IgD-negative memory B cell (primary cell): ENCODE measurements at regions not wholly inside any gene's neighbourhood (a gene's known extent, or its start where the extent isn't known, plus 50 kb on each side); places are given as distances from the start of the nearest gene placed in this dataset.
"Not testable (repeated sequence)": the region's sequence is repeated elsewhere in the genome, so short reads cannot be mapped to it uniquely, and the experiment has no call there.

Experiments
- H3K27ac Mint-ChIP-seq, 3 donors: one replicate each; pipeline ENCODE4 v1.8.0; 2020 to 2022; ENCODE audit warnings: mild to moderate bottlenecking in 3 of 3, mixed read lengths in 3 of 3, moderate library complexity in 1 of 3
- H3K27me3 Mint-ChIP-seq: one replicate; pipeline ENCODE4 v1.8.0; 2021; ENCODE audit warnings: mixed read lengths
- H3K36me3 Mint-ChIP-seq: one replicate; pipeline ENCODE4 v1.8.0; 2020; ENCODE audit warnings: mild to moderate bottlenecking, mixed read lengths
- H3K4me1 Mint-ChIP-seq, 3 donors: one replicate each; pipeline ENCODE4 v1.8.0; 2020 to 2022; ENCODE audit warnings: mixed read lengths in 3 of 3, mild to moderate bottlenecking in 1 of 3
- H3K4me3 Mint-ChIP-seq, 4 donors: one replicate each; pipeline ENCODE4 v1.8.0; 2020 to 2022; ENCODE audit warnings: mild to moderate bottlenecking in 4 of 4, mixed read lengths in 4 of 4, moderate library complexity in 3 of 4
- H3K9me3 Mint-ChIP-seq, 3 donors: one replicate each; pipeline ENCODE4 v1.8.0; 2020 to 2021; ENCODE audit warnings: mixed read lengths in 3 of 3, mild to moderate bottlenecking in 1 of 3

DNA sequence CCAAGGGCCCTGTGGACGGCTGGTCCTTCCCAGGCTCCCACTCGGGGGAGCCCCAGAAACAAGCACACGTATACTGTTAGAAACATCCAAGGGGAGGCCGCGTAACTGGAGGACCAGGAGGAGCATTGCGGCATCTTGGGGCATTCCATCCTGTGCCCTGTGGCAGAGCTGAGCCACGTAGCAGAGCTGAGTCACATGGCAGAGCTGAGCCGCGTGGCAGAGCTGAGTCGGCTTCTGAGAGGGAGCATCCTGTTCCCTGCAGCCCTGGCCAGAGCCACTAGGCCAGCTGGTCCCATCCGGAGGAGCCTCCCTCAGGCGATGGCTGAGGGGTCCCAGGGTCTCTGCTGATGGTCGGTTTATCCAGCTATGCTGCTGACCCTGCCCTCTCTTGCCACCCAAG, 4476.7 kb upstream of the TPTE start:
- not testable (repeated sequence) for H3K4me1 Mint-ChIP-seq, H3K27me3 Mint-ChIP-seq, H3K27ac Mint-ChIP-seq, H3K9me3 Mint-ChIP-seq, H3K4me3 Mint-ChIP-seq, H3K36me3 Mint-ChIP-seq

DNA sequence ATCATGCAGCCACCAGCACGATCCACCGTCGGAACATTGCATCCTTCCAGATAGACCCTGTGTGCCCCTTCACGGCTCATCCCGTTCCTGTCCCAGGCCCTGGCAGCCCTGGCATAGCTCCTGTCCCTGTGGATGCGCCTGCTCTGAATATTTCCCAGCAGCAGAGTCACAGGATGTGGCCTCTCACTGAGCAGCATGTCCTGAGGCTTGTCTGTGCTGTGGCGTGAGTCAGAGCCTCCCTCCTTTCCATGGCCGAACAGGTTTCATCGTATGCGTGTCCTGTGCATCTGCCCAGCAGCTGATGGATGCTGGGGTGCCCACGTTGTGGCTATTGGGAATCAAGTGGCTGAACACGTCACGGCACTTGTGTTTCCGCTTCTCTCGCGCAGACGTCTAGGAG, 4471.5 kb upstream of the TPTE start:
- H3K27me3 Mint-ChIP-seq, H3K27ac Mint-ChIP-seq, H3K4me3 Mint-ChIP-seq, H3K4me1 Mint-ChIP-seq, H3K9me3 Mint-ChIP-seq, H3K36me3 Mint-ChIP-seq: not testable (repeated sequence)

DNA sequence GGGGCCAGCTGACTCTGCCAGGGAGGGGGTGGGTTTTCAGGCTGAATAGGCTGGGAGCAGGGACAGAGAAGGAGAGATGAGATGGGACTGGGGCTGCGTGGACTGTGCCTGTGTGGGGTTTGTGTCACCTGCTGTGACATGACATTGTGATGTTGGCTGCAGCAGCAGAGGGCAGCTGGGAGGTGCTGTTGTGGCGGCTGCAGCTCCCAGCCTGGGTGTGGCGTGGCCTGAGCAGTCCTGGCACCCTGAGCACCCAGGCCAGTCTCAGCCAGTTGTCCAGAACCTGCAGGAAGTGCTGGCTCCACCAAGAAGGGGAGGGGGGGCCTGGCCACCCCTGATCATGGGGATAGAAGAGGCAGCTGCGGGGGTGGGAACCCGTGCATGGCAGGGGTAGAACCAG, 4469.3 kb upstream of the TPTE start:
- H3K36me3 Mint-ChIP-seq, H3K9me3 Mint-ChIP-seq, H3K27me3 Mint-ChIP-seq, H3K27ac Mint-ChIP-seq, H3K4me3 Mint-ChIP-seq, H3K4me1 Mint-ChIP-seq: not testable (repeated sequence)

DNA sequence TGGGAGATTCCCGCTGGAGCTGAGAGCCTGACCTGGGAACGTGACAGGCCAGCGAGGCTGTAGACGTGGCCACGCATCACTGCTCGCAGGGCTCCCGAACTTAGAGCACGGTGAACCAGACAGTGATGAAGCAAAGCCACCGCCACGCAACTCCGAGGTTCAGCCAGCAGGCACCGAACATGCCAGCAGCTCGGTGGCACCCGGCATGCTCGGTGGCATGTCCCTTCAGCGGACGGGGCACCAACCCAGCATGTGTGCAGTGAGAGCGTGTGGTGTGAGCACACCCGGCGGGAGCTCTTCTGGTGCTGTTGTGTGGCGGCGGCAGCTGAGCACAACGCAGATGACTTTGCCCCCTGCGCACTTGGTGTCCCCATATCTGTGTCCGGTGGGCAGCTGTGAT, 4468.2 kb upstream of the TPTE start:
- not testable (repeated sequence) for H3K36me3 Mint-ChIP-seq, H3K4me3 Mint-ChIP-seq, H3K4me1 Mint-ChIP-seq, H3K27ac Mint-ChIP-seq, H3K27me3 Mint-ChIP-seq, H3K9me3 Mint-ChIP-seq

DNA sequence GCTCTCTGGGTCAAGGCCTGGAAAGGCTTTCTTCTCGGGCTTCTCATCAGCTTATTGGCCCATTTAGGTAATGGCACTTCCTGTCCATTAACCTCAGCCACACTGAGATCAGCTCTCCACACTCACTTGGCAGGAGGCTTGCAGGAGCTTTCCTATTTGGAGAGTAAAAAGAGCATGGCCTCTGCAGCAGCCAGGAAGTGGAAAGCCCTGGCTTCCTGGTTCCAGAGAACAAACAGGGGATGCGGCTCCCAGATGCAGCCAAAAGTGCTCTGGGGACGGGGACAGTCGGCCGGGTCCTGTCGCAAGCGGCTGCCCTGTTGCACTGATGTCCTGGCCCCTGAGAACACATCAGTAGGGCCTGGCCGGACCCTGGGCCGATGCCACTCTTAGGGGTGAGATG, 4462.4 kb upstream of the TPTE start:
- not testable (repeated sequence) for H3K4me1 Mint-ChIP-seq, H3K36me3 Mint-ChIP-seq, H3K27ac Mint-ChIP-seq, H3K4me3 Mint-ChIP-seq, H3K9me3 Mint-ChIP-seq, H3K27me3 Mint-ChIP-seq

DNA sequence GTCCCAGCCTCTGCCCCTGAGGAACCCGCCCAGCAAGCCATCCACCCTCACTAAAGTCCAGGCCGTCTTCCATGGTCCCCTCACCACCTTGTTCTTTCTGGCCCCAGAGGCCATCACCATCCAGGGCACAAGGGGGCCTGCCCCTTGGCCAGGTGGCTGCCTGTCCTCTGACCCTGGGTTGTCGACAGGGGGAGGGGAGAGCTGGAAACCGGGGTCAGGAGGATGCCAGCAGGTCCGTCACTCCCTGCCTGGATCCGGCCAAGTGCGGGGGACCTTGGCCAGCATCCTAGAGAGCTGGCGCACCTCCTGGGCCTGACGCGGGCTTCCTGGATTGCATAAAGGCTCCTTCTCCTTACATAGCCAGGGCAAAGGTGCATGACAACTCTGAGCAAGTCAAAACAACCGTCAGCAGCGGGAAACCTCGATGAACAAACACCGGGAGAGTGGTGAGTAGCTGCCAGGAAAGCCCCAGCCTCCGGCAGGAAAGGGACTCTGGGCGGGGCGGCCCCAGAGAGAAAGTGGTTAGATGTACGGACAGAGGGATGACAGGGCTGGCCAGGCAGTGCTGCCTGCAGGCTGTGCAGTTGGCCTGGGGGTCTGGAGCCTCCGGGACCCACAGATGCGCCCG, 4461.2 kb upstream of the TPTE start:
- not testable (repeated sequence) for H3K9me3 Mint-ChIP-seq, H3K4me3 Mint-ChIP-seq, H3K4me1 Mint-ChIP-seq, H3K27ac Mint-ChIP-seq, H3K27me3 Mint-ChIP-seq, H3K36me3 Mint-ChIP-seq

DNA sequence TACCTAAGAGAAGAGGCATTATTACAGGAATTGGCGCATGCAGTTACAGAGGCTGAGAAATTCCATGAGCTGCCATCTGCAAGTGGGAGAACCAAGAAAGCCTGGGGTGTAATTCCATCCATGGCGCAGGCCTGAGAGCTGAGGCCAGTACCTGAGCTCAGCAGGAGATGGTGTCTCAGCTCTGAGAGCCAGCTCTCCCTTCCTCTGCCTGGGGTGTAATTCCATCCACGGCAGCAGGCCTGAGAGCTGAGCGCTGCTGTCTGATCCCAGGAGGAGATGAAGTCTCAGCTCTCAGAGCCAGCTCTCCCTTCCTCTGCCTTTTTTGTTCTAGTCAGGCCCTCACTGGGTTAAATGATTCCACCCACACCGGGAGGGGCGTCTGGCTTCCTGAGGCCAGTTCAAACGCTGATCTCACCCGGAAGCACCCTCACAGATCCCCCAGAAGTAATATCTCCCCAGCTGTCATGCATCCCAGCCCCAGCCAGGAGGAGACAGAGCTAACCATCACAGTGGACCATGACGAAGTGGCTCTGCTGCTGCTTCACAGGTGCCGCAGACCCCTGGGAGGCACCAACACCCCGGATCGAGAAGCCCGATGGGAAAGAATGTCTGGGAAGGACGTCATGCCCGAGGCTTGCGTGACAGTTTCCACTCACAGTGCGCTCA, 4454.9 kb upstream of the TPTE start:
- not testable (repeated sequence) for H3K4me1 Mint-ChIP-seq, H3K27ac Mint-ChIP-seq, H3K27me3 Mint-ChIP-seq, H3K9me3 Mint-ChIP-seq, H3K36me3 Mint-ChIP-seq, H3K4me3 Mint-ChIP-seq

DNA sequence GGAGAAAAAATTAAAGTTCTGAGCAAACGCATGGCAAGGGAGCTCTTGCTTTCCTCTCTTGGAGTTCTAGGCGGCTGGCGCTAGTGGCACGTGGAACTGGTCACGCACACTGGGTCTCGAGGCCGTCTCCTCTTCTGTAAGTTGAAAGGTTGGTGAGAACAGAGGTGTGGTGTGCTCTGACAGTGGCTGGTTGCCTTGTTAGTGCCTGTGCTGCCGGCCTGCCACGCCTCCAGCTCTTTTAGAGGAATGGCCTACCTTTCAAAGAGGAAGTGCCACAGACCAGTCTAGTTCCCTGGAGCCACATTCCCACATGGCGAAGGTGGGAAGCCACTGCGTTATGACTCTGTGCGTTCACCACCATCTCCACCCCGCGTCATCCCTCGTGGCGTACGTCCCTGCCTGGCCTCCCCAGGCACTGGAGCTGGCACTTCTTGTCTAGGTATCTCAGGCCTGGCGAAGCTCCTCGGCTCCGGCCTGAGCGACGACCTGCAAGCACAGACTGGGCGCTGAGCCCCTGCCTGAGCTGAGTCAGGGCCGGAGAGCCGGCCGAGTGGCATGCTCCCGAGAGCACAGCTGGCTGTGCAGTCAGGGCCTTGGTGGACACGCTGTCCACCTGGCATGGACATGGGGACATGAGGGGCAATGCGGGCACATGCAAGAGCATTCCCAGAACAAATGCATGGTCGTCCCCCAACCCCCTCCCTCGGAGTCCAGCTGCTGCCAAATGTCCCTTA, 4453.1 kb upstream of the TPTE start:
- not testable (repeated sequence) for H3K36me3 Mint-ChIP-seq, H3K4me1 Mint-ChIP-seq, H3K27me3 Mint-ChIP-seq, H3K4me3 Mint-ChIP-seq, H3K27ac Mint-ChIP-seq, H3K9me3 Mint-ChIP-seq

DNA sequence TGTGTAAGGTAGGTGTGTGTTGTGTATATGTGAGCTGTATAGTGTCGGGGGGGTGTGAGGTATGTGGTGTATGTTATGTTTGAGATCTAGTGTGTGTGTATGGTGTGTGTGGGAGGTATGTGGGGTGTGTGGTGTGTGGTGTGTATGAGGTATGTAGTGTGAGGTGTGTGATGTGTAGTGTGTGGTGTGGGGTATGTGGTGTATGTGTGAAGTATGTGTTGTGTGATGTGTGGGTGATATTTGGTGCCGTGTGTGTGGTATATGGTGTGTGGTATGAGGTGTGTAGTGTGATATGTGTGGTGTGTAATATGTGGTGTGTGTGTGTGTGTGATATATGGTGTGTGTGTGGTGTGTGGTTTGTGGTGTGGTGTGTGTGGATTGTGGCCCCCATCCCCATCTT, 4451.2 kb upstream of the TPTE start:
- H3K27me3 Mint-ChIP-seq, H3K27ac Mint-ChIP-seq, H3K9me3 Mint-ChIP-seq: not testable (repeated sequence)

DNA sequence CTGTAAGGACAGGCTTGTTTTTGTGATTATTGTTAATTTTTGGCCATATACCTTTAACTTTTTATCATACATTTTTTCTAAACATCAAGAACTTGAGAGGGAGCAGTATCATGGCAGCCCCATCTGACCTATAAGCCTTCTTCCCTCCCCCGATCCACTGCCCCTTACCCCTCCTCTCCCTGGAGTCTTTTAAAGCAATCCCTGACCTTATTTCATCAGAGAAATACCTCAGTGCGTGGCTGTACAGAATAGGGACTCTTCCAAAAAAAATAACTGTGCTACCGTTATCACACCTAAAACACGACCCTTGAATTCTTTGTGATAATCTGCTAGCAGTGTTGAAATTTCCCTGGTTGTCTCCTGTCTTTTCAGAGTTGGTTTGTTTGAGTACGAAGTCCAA, 4448.7 kb upstream of the TPTE start:
- not testable (repeated sequence) for H3K27me3 Mint-ChIP-seq, H3K9me3 Mint-ChIP-seq, H3K27ac Mint-ChIP-seq, H3K36me3 Mint-ChIP-seq, H3K4me1 Mint-ChIP-seq, H3K4me3 Mint-ChIP-seq

More for the DNA sequence above, 4451.2 kb upstream of the TPTE start:
- not testable (repeated sequence) for H3K4me3 Mint-ChIP-seq, H3K4me1 Mint-ChIP-seq, H3K36me3 Mint-ChIP-seq

DNA sequence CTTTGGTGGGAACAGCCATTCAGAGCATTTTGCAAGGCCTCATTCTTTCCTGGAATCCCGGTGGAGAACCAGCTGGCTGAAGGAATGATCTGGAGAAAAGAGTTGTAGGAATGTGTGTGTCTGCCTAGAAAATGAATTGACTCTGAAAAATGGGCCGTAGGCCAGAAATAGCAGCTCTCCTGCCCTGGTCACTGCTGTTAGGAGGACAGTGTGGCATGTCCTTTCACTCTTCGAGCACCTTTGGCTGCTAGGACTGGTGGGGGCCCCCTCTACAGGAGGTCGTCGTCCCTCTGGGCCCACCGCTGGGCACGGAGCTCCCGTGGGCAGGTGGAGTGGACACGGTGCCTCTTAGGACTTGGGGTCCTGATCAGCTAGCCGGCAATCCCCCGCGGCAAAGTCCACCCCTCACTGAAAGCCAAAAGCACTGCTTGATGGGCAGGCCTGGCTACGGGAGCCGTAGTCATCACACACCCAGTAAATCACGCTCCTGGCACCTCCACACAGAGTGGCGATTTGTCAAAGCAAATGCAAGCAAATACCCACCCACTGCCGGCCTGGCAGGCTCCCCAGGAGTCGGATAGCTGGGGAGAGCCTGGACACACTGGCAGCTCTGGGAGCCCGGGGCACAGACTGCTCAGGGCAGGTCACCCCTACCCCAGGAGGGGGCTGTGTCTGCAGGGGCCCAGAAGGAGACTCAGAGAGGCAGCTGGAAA, 4447.2 kb upstream of the TPTE start:
- H3K4me3 Mint-ChIP-seq, H3K27me3 Mint-ChIP-seq, H3K27ac Mint-ChIP-seq, H3K4me1 Mint-ChIP-seq, H3K9me3 Mint-ChIP-seq, H3K36me3 Mint-ChIP-seq: not testable (repeated sequence)

DNA sequence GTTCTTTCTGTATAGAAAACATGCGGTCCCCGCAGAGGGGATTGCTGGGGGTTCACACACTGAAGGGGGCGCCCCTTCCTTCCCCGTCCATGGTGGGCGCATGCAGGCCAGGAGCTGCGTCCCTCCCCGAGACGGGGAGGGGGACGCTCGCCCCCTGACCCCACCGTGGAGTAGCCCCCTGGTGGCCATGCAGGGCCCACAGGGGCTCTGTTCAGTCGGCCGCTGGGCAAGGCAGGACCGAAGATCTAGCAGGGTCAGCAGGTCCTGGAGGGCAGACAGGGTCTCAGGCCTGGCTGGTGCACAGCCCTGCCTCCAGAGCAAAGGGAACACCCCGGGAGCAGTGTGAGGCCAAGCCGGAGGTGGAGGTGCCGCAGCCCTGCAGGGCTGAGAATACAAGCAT, 4446.4 kb upstream of the TPTE start:
- not testable (repeated sequence) for H3K4me3 Mint-ChIP-seq, H3K4me1 Mint-ChIP-seq, H3K27me3 Mint-ChIP-seq, H3K36me3 Mint-ChIP-seq, H3K9me3 Mint-ChIP-seq, H3K27ac Mint-ChIP-seq

DNA sequence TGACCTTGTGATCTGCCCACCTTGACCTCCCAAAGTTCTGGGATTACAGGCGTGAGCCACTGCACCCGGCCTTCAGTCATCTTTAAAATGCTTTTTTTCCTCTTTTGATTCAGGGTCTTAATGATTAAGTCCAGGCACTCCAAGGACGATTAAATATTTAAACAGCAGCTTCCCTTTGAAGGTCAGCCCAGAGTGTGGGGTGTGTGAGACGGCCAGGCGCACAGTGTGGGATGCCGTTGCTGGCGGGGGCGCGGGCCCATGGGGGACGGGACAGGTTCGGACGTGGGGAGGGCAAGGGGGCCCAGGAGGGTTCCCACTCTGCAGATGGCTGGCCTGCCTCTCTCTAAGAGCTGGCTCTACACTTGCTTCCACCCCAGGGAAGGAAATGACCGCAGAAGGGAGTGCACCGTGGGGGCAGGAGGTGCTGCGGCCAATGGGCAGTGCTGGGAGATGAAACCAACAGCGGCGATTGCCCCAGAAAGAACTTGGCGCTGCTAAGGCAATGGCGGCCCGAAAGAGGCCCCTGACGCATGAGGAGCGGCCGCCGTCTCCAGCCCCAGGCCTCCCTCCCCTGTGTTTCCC, 4445.7 kb upstream of the TPTE start:
- not testable (repeated sequence) for H3K36me3 Mint-ChIP-seq, H3K9me3 Mint-ChIP-seq

DNA sequence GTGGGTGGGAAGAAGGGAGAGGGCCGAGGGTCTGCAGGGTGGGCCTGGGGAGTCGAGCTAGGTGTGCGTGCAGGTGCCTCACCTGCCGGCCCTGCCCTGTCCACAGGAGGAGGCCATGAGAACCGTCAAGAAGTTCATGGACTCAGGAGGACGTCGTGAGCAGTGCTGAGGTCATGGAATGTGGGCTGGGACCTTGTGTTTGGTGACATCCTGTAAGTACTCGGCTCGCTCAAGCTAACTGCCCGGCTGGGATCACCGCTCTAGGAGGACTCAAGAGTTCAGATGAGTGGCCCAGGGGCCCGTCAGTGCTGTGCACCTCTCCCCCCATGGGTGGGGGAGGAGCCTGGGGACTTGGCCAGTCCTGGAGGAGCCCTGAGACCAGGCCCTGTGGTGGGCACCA, 4444.0 kb upstream of the TPTE start:
- H3K27me3 Mint-ChIP-seq, H3K4me3 Mint-ChIP-seq, H3K36me3 Mint-ChIP-seq, H3K27ac Mint-ChIP-seq, H3K9me3 Mint-ChIP-seq, H3K4me1 Mint-ChIP-seq: not testable (repeated sequence)

More for the DNA sequence above, 4445.7 kb upstream of the TPTE start:
- H3K27ac Mint-ChIP-seq, H3K27me3 Mint-ChIP-seq, H3K4me3 Mint-ChIP-seq, H3K4me1 Mint-ChIP-seq: not testable (repeated sequence)

DNA sequence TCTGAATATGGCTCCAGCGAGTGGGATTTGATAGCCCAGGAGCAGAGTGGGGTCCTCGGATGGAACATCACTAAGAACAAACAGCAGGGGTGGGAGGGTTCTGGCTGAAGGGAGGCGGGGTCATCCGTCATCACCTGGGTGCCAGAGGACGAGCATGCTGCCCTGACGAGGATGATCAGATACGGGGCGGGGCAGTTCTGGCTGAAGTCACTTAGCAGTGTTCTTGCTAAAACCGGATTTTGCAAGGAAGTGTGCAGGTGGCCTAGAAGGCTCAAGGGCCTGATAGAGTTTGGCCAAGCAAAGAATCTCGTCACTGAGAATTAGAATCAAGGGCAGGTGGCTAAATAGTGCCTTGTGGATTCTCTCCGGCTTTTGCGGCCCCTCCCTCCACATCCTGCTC, 4442.5 kb upstream of the TPTE start:
- not testable (repeated sequence) for H3K9me3 Mint-ChIP-seq, H3K4me1 Mint-ChIP-seq, H3K4me3 Mint-ChIP-seq, H3K36me3 Mint-ChIP-seq, H3K27me3 Mint-ChIP-seq, H3K27ac Mint-ChIP-seq
